HUDEP-2 (cell line): ENCODE measurements at regions not wholly inside any gene's neighbourhood (a gene's known extent, or its start where the extent isn't known, plus 50 kb on each side); places are given as distances from the start of the nearest gene placed in this dataset.

Source experiments
- DNase-seq, 76 experiments: peaks; one replicate each; lab custom pipeline; 2025; ENCODE audit not compliant: unreplicated experiment in 76 of 76; lab: John Stamatoyannopoulos, UW

DNA sequence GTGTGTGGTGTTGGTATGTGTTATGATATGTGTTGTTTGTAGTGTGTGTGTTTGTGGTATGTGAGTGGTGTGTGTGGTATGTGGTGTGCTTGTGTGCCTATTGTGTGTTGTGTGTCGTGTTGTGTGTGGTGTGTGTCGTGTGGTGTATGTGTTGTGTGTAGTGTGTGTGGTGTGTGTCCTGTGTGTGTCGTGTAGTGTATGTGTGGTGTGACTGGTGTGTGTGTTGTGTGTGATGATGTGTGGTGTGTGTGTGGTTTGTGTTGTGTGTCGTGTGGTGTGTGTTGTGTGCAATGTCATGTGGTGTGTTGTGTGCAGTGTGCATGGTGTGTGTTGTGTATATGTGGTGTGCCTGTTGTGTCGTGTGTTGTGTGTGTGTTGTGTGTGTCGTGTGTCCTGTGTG is 144.6 kb downstream of the DNAJB6 start:
- DNase-seq = no peak

DNA sequence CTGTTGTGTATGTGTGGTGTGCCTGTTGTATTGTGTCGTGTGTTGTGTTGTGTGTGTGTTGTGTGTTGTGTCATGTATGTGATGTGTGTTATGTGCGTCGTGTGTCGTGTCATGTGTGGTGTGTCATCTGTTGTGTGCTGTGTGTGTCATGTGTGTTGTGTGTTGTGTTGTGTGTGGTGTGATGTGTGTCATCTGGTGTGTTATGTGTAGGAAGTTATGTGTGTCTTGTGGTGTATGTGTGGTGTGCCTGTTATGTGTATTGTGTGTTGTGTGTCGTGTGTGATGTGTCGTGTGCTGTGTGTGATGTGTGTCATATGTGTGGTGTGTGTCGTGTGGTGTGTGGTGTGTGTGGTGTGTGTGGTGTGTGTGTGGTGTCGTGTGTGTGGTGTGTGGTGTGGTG is 145.2 kb downstream of the DNAJB6 start:
- no peak for DNase-seq

DNA sequence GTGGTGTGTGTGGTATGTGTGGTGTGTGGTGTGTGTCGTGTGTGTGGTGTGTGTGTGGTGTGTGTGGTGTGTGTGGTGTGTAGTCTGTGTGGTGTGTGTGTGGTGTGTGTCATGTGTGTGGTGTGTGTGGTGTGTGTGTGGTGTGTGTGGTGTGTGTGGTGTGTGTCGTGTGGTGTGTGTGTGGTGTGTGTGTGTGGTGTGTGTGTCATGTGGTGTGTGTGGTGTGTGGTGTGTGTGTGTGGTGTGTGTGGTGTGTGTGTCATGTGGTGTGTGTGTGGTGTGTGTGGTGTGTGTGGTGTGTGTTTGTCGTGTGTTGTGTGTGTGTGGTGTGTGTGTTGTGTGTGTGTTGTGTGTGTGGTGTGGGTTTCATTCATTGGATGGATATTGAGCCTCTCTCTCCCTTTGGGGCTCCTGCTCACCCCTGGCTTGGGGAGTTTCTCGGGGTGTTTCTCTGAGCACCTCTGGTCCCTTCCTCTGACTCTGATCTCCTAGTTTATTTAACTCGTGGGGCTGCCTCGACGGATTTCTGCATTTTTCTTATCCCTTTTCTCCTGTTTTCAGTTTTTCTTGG is 145.8 kb downstream of the DNAJB6 start:
- DNase-seq = no peak

DNA sequence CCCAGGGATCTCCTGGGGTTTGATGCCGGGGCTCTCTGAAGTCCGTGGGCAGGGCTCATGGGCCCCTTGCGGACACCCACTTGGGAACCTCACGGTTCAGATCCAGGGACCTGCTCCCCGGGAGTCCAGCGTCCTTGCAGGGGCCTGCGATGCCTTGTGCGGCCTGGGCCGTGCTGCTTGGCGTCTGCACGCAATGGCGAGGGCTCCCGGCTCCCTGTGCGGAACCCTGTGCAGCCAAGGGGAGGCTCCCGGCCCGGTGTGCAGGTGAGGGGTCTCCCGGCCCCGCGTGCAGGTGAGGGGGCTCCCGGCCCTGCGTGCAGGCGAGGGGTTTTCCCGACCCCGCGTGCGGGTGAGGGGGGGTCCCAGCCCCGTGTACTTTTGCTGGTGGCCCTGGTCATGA is 146.7 kb downstream of the DNAJB6 start:
- DNase-seq = no peak

DNA sequence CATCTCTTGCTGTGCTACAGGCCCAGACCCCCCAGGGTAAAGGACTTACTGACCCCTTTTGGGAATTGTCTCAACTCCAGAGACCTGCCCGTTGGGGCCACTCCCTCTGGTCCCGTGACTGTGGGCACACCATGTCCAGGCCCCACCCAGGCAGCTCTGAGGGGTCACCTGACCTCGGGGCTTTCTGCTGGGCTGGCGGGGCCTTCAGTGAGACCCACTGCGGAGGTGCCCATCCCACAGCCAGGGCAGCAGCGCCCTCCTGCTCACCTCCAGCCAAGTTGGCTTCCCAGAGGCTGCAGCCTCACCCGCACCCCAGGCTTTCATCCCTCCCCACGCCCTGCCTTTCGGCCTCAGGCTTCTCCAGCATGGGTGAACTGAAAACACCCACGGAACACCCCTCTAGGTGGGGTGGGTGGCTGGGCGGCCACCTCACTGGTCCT is 147.2 kb downstream of the DNAJB6 start:
- DNase-seq = no peak

DNA sequence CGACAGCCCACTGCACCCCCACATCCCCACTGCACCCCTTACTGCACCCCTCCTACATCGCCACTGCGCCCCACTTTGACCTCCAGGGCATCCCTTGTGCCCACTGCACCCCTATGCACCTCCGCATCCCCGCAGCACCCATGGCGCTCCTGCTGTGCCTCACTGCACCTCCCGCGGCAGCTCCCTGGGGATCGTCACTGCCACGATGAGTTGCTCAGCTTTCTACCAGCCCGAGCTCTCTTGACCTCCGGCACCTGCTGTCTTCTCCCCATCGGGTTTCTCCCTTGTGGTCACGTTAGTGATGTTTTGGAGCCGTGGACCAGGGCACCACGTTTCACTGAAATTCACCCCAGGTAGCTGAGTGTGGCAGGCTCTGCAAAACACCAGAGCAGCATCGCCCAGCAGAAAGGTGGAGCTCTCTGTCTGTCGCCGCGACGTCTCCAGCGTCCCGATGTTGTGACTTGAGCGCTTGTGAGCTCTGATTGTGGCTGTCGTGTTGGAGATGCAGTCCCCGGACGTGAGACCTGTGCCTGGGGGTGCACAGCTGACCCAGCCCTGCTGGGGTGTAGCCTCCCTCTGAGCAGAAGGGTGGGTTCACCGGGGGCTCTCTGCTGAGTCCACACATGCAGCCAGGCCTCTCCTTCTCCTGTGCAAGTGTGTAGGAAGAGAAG is 147.7 kb downstream of the DNAJB6 start:
- DNase-seq = no peak

DNA sequence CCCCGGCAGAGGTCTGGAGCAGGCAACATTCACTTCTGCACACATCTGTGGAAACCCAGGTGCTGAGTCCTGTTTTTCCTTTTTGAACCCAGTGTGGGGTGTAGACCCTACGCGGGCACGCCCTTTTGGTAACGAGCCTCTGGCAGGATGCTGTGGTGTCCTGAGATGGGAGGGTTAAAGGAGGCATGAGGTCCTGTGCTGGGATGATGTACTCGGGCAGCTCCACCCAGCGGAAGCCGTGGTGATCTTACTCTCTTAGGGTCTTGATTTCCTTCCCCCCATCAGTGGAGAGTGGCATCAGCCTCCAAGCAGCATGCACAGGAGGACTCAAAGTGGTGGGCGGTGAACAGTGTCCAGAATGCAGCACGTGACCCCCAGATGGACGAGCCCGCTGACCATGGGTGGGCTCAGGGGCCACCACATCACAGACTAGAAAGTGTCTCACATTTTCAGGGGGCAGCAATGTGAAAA is 148.6 kb downstream of the DNAJB6 start:
- no peak for DNase-seq

DNA sequence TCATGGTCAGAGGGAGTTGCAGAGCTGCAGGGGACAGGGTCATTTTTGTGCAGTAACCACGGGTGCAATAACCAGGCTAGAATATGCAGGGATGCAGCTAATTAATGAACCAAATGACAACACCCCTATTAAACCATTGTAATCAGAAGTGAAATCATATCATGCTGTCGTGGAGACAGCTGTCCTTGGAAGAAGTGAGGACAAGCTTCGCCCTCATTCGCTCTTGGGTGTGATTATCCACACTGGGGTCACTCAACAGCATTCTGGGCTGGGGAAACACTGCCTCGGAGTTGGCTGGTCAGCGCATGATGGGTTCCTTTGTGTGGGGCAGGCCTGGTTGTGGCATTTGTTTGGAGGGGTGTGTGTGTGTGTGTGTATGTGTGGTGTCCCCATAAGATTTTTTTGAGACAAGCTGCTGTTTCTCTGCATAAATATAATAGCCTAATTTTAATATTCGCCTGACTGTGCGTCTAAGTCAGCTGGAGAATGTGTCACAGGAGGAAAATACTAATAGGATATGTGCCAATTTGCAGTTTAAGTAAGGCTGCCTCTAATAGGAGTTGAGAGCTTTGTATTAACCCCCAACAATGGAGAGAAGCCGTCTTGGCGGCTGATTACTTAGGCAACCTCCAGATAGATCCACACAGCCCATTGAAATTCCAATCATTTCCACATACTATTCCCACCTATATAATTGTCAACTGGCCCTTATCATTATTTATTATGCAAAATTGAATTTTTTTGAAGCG is 149.4 kb downstream of the DNAJB6 start:
- DNase-seq = no peak

DNA sequence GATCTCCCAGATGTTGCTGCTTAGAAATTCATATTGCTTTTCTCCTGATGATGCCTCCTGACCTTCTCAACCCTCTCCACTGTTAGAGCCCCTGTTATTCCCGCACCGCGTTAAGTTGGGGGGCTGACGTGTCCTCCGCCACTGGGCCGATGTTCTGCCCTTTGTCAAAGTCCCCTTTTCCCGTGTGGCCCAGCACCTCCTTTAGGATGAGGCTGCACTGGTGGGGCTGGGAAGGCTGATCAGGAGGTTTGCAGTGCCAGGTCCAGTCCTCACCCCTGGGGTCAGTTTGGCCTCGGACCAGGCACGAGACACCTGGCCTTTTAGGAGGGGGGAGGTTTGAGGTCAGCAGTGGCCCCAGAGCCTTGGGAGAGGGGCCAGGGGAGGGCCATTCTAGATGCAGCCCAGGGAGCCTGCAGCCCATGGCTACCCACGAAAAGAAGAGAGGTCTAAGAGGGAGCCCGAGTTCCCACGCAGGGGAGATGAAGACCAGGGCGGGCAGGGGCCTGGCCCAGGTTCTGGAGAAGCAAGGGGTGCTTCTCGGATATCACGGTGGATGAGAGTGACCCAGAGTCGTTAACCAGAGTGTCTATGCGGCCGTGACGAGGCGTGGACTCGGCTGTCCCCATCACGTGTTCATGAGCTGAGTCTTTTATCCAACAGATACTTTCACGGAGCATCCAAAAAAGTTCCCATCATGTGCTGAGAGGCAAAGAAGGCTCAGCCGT is 150.4 kb downstream of the DNAJB6 start:
- no peak for DNase-seq

DNA sequence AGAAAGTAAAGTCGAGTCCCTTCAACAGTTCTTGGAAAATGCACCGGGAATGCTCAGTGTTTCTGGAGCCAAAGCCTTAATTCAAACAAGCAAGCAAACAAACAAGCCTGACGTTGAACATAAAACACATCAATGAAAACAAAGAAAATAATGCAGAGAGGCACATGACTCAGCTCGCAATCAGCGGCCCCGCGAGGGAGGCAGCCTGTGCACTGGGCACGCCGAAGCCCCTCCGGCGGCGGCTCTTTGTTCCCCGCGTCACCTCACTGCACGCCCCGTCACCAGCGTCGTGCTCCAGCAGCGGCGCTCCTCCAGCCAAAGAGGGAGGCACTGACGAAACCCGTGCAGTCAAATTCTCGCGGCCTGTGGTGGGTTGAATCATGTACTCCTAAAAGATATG is 151.5 kb downstream of the DNAJB6 start:
- no peak for DNase-seq

DNA sequence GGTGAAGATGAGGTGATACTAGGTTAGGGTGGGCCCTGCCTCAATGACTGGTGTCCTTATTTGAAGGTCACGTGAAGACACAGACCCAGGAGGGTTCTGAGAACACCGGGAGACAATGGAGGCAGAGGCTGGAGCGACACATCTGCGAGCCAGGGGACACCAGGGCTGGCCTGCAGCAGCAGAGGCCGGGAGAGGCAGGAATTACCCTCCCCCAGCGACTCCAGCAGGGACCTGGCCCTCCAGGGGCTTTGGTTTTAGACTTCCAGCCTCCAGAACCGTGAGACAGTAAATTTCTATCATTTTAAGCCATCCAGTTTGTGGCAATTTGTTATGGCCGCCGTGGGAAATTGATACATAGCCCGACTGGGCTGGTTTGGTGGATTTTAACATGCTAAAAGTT is 152.2 kb downstream of the DNAJB6 start:
- no peak for DNase-seq
